CD8-positive, alpha-beta memory T cell (primary cell): ENCODE measurements at regions not wholly inside any gene's neighbourhood (a gene's known extent, or its start where the extent isn't known, plus 50 kb on each side); places are given as distances from the start of the nearest gene placed in this dataset.
"Not testable (repeated sequence)": the region's sequence is repeated elsewhere in the genome, so short reads cannot be mapped to it uniquely, and the experiment has no call there.

Experiments used
- CTCF ChIA-PET: fragments of 350-600 bp; sonication (Branson Sonifier 250); formaldehyde crosslinking; loops from one replicate; lab custom pipeline; 2021; ENCODE audit warnings: antibody characterized with exemption; lab: Charles Lee
- POLR2A ChIA-PET: fragments of 350-600 bp; sonication (Branson Sonifier 250); formaldehyde crosslinking; loops from one replicate; lab custom pipeline; 2021; ENCODE audit warnings: antibody characterized with exemption; lab: Charles Lee
- DNase-seq, 5 donors: peaks; one replicate each; pipeline versions ENCODE4 v3.0.0 to v3.0.0-alpha.2; 2020 to 2022; ENCODE audit warnings: mixed read lengths in 1 of 5
- H3K27ac ChIP-seq: one replicate; pipeline ENCODE4 v1.7.0; 2013; ENCODE audit warnings: low read depth, mild to moderate bottlenecking, low read length, moderate library complexity
- H3K27me3 ChIP-seq: 2 replicates; pipeline ENCODE4 v1.7.0; 2013; ENCODE audit warnings: low read length, mild to moderate bottlenecking; ENCODE audit not compliant: insufficient read depth, poor library complexity, severe bottlenecking
- H3K36me3 ChIP-seq: 2 replicates; pipeline ENCODE4 v1.7.0; 2013; ENCODE audit warnings: mild to moderate bottlenecking, low read length, moderate library complexity; ENCODE audit not compliant: insufficient read depth
- H3K4me1 ChIP-seq: 2 replicates; pipeline ENCODE4 v1.7.0; 2013; ENCODE audit warnings: mild to moderate bottlenecking, low read length, moderate library complexity; ENCODE audit not compliant: insufficient read depth
- H3K4me3 ChIP-seq: 2 replicates; pipeline ENCODE4 v1.7.0; 2013; ENCODE audit warnings: mild to moderate bottlenecking, low read length
- H3K9me3 ChIP-seq: 2 replicates; pipeline ENCODE4 v1.7.0; 2013; ENCODE audit warnings: mild to moderate bottlenecking, low read length
- H3K27ac Mint-ChIP-seq, 8 donors: one replicate each; pipeline ENCODE4 v1.8.0; 2020 to 2021; ENCODE audit warnings: mixed read lengths in 8 of 8, mild to moderate bottlenecking in 6 of 8, inconsistent platforms in 3 of 8, moderate library complexity in 3 of 8
- H3K27me3 Mint-ChIP-seq, 2 donors: one replicate each; pipeline ENCODE4 v1.8.0; 2020 to 2021; ENCODE audit warnings: mixed read lengths in 2 of 2, mild to moderate bottlenecking in 1 of 2, moderate library complexity in 1 of 2
- H3K36me3 Mint-ChIP-seq, 3 donors: one replicate each; pipeline ENCODE4 v1.8.0; 2020 to 2021; ENCODE audit warnings: mixed read lengths in 3 of 3, inconsistent platforms in 1 of 3, mild to moderate bottlenecking in 1 of 3
- H3K4me1 Mint-ChIP-seq, 3 donors: one replicate each; pipeline ENCODE4 v1.8.0; 2020 to 2021; ENCODE audit warnings: mixed read lengths in 3 of 3, inconsistent platforms in 1 of 3, mild to moderate bottlenecking in 1 of 3
- H3K4me3 Mint-ChIP-seq, 7 donors: one replicate each; pipeline ENCODE4 v1.8.0; 2020 to 2021; ENCODE audit warnings: mixed read lengths in 7 of 7, mild to moderate bottlenecking in 6 of 7, moderate library complexity in 4 of 7, inconsistent platforms in 2 of 7
- H3K9me3 Mint-ChIP-seq, 5 donors: one replicate each; pipeline ENCODE4 v1.8.0; 2020 to 2022; ENCODE audit warnings: mixed read lengths in 5 of 5, mild to moderate bottlenecking in 3 of 5, moderate library complexity in 2 of 5, inconsistent platforms in 1 of 5

DNA sequence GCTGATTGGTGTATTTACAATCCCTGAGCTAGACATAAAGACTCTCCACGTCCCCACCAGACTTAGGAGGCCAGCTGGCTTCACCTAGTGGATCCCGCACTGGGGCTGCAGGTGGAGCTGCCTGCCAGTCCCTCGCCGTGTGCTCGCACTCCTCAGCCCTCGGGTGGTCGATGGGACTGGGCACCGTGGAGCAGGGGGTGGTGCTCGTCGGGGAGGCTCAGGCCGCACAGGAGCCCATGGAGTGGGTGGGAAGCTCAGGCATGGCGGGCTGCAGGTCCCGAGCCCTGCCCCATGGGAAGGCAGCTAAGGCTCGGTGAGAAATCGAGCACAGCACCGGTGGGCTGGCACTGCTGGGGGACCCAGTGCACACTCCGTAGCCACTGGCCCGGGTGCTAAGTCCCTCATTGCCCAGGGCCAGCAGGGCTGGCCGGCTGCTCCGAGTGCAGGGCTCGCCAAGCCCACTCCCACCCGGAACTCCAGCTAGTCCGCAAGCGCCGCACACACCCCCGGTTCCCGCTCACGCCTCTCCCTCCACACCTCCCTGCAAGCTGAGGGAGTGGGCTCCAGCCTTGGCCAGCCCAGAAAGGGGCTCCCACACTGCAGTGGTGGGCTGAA, 1441.2 kb upstream of the ACVR2A start:
- H3K4me1 ChIP-seq, H3K4me3 Mint-ChIP-seq, POLR2A ChIA-PET, CTCF ChIA-PET, DNase-seq, H3K27ac Mint-ChIP-seq, H3K36me3 Mint-ChIP-seq, H3K27ac ChIP-seq, H3K36me3 ChIP-seq, H3K27me3 Mint-ChIP-seq, H3K9me3 ChIP-seq, H3K4me3 ChIP-seq, H3K27me3 ChIP-seq, H3K4me1 Mint-ChIP-seq: not testable (repeated sequence)
- H3K9me3 Mint-ChIP-seq = peaks cover 4 to 15% (median 9%) of the 10 kb centered on the region in 5 donors

DNA sequence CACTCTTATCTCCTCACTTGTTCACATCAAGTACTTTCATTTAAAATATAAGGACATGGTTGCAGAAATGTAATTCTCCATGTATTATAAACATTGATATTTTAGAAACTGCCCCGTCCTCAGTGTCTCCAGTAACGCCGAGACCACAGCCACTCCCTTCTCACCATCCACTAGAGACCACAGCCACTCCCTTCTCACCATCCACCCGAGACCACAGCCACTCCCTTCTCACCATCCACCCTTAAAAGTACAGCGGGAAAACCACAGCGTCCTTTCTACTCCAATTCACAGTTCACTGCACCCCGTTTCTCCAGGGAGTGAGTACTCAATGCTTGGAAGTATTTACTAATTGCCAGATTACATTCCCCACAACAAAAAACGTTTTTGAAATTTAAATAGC, 1452.2 kb upstream of the ACVR2A start:
- CTCF ChIA-PET = no interaction called here
- Mint-ChIP-seq H3K4me1 (no peaks in the 10 kb centered on the region), H3K9me3 (peaks cover 0 to 18% (median 2%) of the 10 kb centered on the region in 5 donors), H3K27me3 (no peaks in the 10 kb centered on the region), H3K4me3 (peak overlapping the region in 1 of 7 donors; percentile 19), H3K36me3 (no peaks in the 10 kb centered on the region), H3K27ac (no peak overlapping the region)
- POLR2A ChIA-PET = no interaction called here
- Histone ChIP-seq H3K27ac (no peak overlapping the region), H3K4me3 (no peak overlapping the region), H3K9me3 (no peaks in the 10 kb centered on the region), H3K27me3 (no peaks in the 10 kb centered on the region), H3K36me3 (no peaks in the 10 kb centered on the region), H3K4me1 (no peaks in the 10 kb centered on the region)
- no peak for DNase-seq

GRCh38 chr2:146392186-146392585, 1452.6 kb upstream of the ACVR2A start:
- no peak for DNase-seq
- Histone ChIP-seq H3K27me3 (no peaks in the 10 kb centered on the region), H3K4me3 (no peak overlapping the region), H3K27ac (no peak overlapping the region), H3K4me1 (no peaks in the 10 kb centered on the region), H3K9me3 (no peaks in the 10 kb centered on the region), H3K36me3 (no peaks in the 10 kb centered on the region)
- H3K27me3 Mint-ChIP-seq = no peaks in the 10 kb centered on the region
- H3K4me3 Mint-ChIP-seq = no peak overlapping the region
- H3K4me1 Mint-ChIP-seq = no peaks in the 10 kb centered on the region
- peaks cover 0 to 13% (median 2%) of the 10 kb centered on the region in 5 donors for H3K9me3 Mint-ChIP-seq
- CTCF ChIA-PET = no interaction called here
- H3K27ac Mint-ChIP-seq = no peak overlapping the region
- no peaks in the 10 kb centered on the region for H3K36me3 Mint-ChIP-seq
- POLR2A ChIA-PET = no interaction called here

- POLR2A ChIA-PET = no interaction called here
- H3K4me1 ChIP-seq = no peaks in the 10 kb centered on the region
- no peak overlapping the region for H3K27ac ChIP-seq
- H3K27me3 Mint-ChIP-seq = no peaks in the 10 kb centered on the region
- no peaks in the 10 kb centered on the region for H3K36me3 ChIP-seq
- no peak overlapping the region for H3K27ac Mint-ChIP-seq
- no peaks in the 10 kb centered on the region for H3K36me3 Mint-ChIP-seq
- no peaks in the 10 kb centered on the region for H3K4me1 Mint-ChIP-seq
- H3K27me3 ChIP-seq = no peaks in the 10 kb centered on the region
- no peaks in the 10 kb centered on the region for H3K9me3 ChIP-seq
- CTCF ChIA-PET = no interaction called here
- H3K9me3 Mint-ChIP-seq = peaks cover 0 to 7% (median 3%) of the 10 kb centered on the region in 5 donors
- no peak for DNase-seq
- H3K4me3 ChIP-seq = no peak overlapping the region
- H3K4me3 Mint-ChIP-seq = no peak overlapping the region
Measured at GRCh38 chr2:146388757-146389156, 1456.1 kb upstream of the ACVR2A start.

DNA sequence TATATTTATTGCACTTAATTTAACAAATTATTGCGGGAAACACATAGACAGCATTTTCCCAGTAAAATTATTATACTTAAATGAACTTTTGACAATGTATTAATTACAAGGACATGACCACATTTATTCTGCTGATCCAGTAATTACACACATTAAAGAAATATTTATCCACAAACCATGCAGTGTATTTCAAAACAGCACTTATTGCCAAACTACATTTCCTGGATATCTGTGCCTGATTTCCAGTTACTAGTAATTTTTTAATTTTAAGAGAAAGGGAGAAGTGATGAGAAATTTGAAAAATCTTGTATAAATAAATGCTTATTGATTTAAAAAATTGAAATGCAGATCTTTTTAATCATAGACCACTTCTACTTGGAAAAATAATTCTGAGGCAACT, 1458.7 kb upstream of the ACVR2A start:
- Histone ChIP-seq H3K4me3 (no peak overlapping the region), H3K36me3 (no peaks in the 10 kb centered on the region), H3K9me3 (no peaks in the 10 kb centered on the region), H3K27ac (no peak overlapping the region), H3K27me3 (no peaks in the 10 kb centered on the region), H3K4me1 (no peaks in the 10 kb centered on the region)
- DNase-seq = no peak
- no peak overlapping the region for H3K4me3 Mint-ChIP-seq
- no peaks in the 10 kb centered on the region for H3K27me3 Mint-ChIP-seq
- H3K4me1 Mint-ChIP-seq = no peaks in the 10 kb centered on the region
- no peak overlapping the region for H3K27ac Mint-ChIP-seq
- no peaks in the 10 kb centered on the region for H3K36me3 Mint-ChIP-seq
- POLR2A ChIA-PET = no interaction called here
- CTCF ChIA-PET = no interaction called here
- H3K9me3 Mint-ChIP-seq = peaks cover 0 to 7% (median 2%) of the 10 kb centered on the region in 5 donors

DNA sequence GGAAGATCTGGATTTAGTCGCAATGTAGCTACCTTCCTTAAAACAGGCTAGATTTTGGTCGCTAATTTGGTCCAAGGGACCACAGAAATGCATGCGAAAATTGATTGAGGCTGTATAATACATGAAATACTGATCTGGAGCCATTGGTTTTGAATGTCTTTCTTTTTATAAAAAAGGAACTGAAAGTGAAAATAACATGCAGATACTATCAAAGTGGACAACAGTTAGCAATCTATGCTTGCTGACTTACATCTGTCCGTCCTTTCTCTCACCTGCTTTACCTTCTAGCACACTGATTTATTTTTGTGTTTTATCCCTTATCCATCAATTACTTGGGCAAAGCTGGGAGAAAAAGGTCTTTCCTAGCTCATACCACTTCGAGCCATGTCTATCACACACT, 1459.8 kb upstream of the ACVR2A start:
- POLR2A ChIA-PET = no interaction called here

DNA sequence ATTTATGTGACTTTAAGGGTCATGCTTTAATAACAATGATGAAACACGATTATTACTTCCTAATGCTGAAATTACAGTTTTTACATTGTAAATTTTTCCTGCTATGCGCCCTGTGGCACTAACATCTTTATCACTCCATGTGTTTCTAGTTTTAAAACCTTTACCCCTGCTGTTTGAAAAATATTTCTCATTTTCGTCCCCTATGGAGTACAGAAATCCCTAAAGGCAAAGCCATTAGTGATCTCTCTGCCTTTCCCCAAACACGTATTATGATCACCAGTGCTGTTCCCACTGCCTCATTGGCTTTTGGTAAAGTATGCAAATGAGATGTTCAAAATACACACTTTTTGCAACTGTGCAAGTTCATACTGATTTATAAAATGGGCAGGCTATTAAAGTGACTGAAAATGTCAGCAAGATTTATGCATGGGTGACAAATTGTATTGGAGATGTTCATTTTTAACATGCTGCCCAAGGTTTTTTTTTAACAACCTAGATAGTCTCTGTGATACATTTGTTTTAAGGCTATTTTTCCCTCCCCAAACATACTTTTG, 1468.2 kb upstream of the ACVR2A start:
- ChIA-PET POLR2A (no interaction called here), CTCF (no interaction called here)
- Histone ChIP-seq H3K27ac (no peak overlapping the region), H3K27me3 (no peaks in the 10 kb centered on the region), H3K4me3 (no peak overlapping the region), H3K9me3 (no peaks in the 10 kb centered on the region), H3K4me1 (no peaks in the 10 kb centered on the region), H3K36me3 (no peaks in the 10 kb centered on the region)
- H3K4me1 Mint-ChIP-seq = no peaks in the 10 kb centered on the region
- peaks cover 4 to 17% (median 11%) of the 10 kb centered on the region in 5 donors for H3K9me3 Mint-ChIP-seq
- H3K27me3 Mint-ChIP-seq = no peaks in the 10 kb centered on the region
- H3K4me3 Mint-ChIP-seq = no peak overlapping the region
- no peak overlapping the region for H3K27ac Mint-ChIP-seq
- no peak for DNase-seq
- H3K36me3 Mint-ChIP-seq = no peaks in the 10 kb centered on the region

More for the DNA sequence above, 1459.8 kb upstream of the ACVR2A start:
- no peaks in the 10 kb centered on the region for H3K27me3 Mint-ChIP-seq
- Histone ChIP-seq H3K4me3 (no peak overlapping the region), H3K9me3 (no peaks in the 10 kb centered on the region), H3K36me3 (no peaks in the 10 kb centered on the region), H3K27me3 (no peaks in the 10 kb centered on the region), H3K27ac (no peak overlapping the region), H3K4me1 (no peaks in the 10 kb centered on the region)
- no peak overlapping the region for H3K27ac Mint-ChIP-seq
- H3K4me1 Mint-ChIP-seq = no peaks in the 10 kb centered on the region
- CTCF ChIA-PET = no interaction called here
- H3K36me3 Mint-ChIP-seq = no peaks in the 10 kb centered on the region
- no peak overlapping the region for H3K4me3 Mint-ChIP-seq
- H3K9me3 Mint-ChIP-seq = peaks cover 0 to 7% (median 2%) of the 10 kb centered on the region in 5 donors
- DNase-seq = no peak

DNA sequence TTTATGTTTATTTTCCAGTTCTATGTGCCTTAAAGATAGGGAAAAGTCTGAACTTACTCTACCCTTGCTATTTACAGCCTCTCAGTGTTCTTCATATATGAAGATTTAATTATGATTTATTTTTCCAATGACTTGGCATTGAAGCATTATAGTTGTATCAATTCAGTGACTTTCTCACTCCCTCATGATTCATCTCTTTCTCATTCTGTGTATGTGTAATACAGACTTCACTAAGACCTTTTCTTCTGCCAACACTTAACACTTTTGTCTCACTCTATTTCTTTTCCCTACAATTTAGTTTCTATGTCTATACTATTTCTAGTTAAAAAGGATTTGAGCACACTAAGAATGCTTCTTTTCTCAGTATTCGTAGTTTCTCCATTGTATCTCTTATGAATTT, 1470.3 kb upstream of the ACVR2A start:
- Histone ChIP-seq H3K36me3 (no peaks in the 10 kb centered on the region), H3K4me3 (no peak overlapping the region), H3K9me3 (no peaks in the 10 kb centered on the region), H3K27ac (no peak overlapping the region), H3K4me1 (no peaks in the 10 kb centered on the region), H3K27me3 (no peaks in the 10 kb centered on the region)
- Mint-ChIP-seq H3K36me3 (no peaks in the 10 kb centered on the region), H3K9me3 (peaks cover 6 to 36% (median 23%) of the 10 kb centered on the region in 5 donors), H3K27ac (no peak overlapping the region), H3K4me3 (no peak overlapping the region), H3K4me1 (no peaks in the 10 kb centered on the region), H3K27me3 (no peaks in the 10 kb centered on the region)
- no peak for DNase-seq
- POLR2A ChIA-PET = no interaction called here
- CTCF ChIA-PET = no interaction called here
